Suprapubic skin (tissue), 4 donors: ENCODE measurements at regions not wholly inside any gene's neighbourhood (a gene's known extent, or its start where the extent isn't known, plus 50 kb on each side); places are given as distances from the start of the nearest gene placed in this dataset.

ENCODE experiments used
- EP300 ChIP-seq: sonication (generic); formaldehyde crosslinking; IDR thresholded peaks from one replicate; pipeline ENCODE4 v1.6.1; 2017; ENCODE audit warnings: antibody characterized with exemption
- POLR2A ChIP-seq, 2 donors: fragments of 450-650 bp; IDR thresholded peaks; one replicate each; pipeline ENCODE4 v1.6.1; 2017; ENCODE audit warnings: antibody characterized with exemption in 2 of 2, mild to moderate bottlenecking in 2 of 2, moderate library complexity in 2 of 2
- POLR2AphosphoS5 ChIP-seq, 3 donors: sonication (generic); formaldehyde crosslinking; IDR thresholded peaks; one replicate each; pipeline ENCODE4 v1.6.1; 2017; ENCODE audit warnings: antibody characterized with exemption in 3 of 3
- TF ChIP-seq, protein P1 (sequence below), 2 donors: fragments of 200-600 bp in 1 of 2; fragments of 450-650 bp in 1 of 2; sonication (generic) in 1 of 2; IDR thresholded peaks; one replicate each; pipeline ENCODE4 v1.5.1; 2016 to 2019; ENCODE audit warnings: antibody characterized with exemption in 2 of 2, mild to moderate bottlenecking in 1 of 2, moderate library complexity in 1 of 2

DNA sequence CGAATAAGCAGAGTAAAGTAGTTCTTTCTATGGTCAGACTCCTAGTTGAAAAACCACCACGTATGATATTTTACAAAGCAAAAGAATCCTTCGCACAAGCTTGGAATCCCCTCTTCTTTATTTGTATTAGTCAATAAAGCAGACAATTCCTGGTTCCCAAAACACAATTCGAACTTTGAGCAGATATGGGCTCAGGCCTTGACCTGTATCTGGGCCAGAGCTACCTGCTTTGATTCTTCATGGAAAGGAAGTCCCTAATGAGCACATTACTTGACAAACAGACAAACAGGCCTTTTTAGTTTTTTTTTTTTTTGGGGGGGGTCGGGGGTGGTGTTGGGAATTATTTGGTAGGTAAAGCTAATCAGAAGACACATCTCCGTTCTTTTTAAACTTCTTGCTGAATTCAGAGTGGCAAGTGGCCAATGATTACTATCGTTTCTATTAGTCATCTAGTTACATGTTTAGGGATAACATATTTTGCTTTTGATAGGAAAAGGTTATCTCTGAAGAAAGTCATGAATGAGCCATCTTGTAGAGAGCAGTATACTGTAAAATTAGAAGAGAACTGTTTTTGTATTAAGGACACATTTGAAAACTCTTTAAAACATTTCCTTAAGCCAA, 116.6 kb upstream of the HMHB1 start:
- TF ChIP-seq POLR2A (IDR thresholded peaks at IDR 0.05), result no peak
- TF ChIP-seq, protein P1, sequence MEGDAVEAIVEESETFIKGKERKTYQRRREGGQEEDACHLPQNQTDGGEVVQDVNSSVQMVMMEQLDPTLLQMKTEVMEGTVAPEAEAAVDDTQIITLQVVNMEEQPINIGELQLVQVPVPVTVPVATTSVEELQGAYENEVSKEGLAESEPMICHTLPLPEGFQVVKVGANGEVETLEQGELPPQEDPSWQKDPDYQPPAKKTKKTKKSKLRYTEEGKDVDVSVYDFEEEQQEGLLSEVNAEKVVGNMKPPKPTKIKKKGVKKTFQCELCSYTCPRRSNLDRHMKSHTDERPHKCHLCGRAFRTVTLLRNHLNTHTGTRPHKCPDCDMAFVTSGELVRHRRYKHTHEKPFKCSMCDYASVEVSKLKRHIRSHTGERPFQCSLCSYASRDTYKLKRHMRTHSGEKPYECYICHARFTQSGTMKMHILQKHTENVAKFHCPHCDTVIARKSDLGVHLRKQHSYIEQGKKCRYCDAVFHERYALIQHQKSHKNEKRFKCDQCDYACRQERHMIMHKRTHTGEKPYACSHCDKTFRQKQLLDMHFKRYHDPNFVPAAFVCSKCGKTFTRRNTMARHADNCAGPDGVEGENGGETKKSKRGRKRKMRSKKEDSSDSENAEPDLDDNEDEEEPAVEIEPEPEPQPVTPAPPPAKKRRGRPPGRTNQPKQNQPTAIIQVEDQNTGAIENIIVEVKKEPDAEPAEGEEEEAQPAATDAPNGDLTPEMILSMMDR (IDR thresholded peaks at IDR 0.05), result no peak
- no peak for TF ChIP-seq EP300
- no peak for TF ChIP-seq POLR2AphosphoS5 (IDR thresholded peaks at IDR 0.05)
